KBM-7 (cell line): ENCODE measurements at regions not wholly inside any gene's neighbourhood (a gene's known extent, or its start where the extent isn't known, plus 50 kb on each side); places are given as distances from the start of the nearest gene placed in this dataset.
"Not testable (repeated sequence)": the region's sequence is repeated elsewhere in the genome, so short reads cannot be mapped to it uniquely, and the experiment has no call there.

ENCODE experiments used
- DNase-seq: peaks from one replicate; pipeline ENCODE4 v3.0.0-alpha.2; 2015
- in situ Hi-C: fragments of 300-500 bp; cut with MboI; formaldehyde crosslinking; loops from 2 replicates; pipeline ENCODE4 v1.14.3; 2020; ENCODE audit warnings: low sequenced_read_pairs, low pct_unique_long_range_greater_than_20kb, mixed read lengths

DNA sequence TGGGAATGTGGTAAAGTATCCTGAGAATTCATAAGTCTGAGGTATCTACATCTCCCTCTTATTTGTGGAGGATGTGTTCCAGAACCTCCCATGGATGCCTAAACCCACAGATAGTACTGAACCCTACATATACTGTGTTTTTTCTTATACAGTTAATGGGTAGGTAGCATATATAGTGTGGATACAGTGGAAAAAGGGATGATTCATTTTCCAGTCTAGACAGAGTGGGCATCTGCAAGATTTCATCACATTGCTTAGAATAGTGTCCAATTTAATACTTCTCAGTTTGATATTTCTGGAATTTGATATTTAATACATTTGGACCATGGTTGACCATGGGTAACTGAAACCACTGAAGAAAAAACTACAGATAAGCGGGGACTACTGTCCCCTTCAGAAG, 155.0 kb upstream of the ANKRD50 start:
- DNase-seq: no peak
- in situ Hi-C loops: no loop called here

DNA sequence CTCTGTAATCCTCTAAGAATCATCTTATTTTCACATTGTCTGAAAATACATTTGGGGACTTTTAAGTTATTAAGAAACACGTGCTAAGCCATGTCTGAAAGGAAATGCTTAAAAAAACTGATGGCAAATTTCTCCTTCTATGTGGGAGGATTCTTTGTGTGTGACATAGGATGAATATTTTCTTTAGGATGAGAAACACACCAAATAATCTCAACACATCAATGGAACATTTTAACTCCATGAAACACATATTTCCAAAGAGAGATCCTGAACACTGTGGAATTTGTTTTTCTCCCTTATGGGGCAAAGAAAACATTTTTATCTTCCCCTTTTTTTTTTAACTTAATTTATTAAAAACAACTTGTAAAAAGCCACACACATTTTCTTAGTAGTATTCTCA, 153.8 kb upstream of the ANKRD50 start:
- no peak for DNase-seq
- in situ Hi-C loops: no loop called here

DNA sequence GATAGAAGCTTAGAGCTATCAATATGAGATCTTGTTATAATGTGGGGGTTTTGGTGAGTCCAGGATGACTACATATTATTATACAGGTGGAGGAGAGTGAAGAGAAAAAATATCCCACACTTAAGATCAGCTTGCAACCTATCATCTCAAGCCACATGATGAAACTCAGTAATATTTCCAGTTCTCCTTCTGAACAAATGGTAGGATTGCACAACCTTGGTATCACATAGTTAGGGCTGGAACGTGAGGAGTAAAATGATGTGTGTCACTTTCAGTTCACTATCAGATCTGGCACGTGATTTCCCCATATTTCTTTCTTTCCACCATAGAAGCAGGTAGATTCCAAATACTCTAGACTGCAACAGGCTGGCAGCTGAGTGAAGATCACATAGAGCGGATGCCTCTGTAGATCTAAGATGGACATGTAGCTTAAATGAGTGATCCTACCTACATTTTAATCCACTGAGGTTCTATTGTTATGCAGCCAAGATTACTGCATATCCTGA, 150.6 kb upstream of the ANKRD50 start:
- in situ Hi-C loops: no loop called here
- no peak for DNase-seq

DNA sequence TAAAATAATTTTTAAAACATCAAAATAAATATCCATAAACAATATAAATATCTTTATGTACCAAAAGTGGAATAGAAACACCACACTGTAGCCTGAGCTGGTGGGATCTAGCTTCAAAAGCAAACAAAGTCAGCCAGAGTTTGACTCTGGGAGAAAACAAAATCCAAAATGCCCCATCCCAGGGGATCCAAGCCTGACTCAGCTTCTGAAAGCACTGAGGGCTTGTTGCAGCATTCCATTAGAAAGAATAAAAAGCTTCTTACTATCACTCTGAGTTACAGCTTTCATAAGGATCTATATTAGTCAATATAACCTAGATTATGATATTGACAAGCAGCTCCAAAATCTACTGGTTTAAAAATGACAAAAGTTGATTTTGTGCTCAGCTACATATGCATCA, 149.7 kb upstream of the ANKRD50 start:
- in situ Hi-C loops: no loop called here
- DNase-seq: no peak

DNA sequence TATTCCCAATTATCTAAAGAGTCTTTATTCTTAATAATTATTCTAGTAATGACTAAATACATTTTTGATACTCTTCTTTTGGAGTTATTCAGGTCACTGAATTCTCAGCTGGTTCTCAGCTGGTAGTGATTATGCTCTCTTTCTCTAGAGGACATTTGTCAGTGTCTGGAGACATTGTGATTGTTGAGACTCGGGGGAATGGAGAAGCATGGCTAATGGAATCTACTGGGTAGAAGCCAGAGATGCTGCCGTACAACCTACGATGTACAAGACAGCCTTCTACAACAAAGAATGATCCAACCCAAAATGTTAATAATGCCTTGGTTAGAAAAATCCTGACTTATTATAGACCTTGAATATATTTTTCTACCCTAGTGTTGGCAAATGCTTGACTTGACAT, 149.2 kb upstream of the ANKRD50 start:
- no peak for DNase-seq
- in situ Hi-C loops: no loop called here

DNA sequence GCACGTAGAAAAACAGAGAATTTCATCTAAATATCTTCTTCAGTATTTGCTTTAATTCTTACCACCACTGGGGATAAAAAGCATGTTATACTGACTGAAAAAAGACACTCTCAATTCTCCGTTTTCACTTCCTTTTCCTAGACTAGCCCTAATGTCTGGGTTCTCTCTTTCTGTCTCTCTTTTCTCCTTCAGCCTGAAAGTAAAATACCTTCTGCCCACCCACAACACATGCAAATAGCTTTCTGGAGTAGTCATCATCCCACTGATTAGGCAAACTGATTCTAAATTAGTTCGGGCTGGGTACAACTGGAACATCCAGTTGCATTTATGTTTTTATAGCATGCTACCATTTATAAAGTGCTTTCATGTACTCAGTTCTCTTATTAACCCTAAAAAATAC, 142.4 kb upstream of the ANKRD50 start:
- in situ Hi-C loops: no loop called here
- DNase-seq: no peak

DNA sequence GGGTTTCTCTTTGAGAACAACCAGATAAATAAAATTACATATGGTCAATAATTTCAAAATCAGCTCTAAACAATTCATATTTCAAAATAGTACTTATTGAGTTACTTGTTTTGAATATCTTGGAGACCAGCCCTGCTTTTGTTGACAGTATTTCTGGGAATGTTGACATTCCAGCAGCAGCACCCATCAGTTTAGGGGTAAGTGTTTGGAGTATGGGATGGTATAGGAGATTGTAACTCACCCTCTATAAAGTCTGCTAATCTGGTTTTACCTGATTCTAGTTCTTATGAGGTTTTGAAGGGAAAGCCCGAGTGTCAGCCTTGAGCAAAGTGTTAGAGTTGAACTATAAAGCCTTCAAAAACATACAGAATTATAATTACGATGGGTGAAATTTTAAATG, 139.2 kb upstream of the ANKRD50 start:
- in situ Hi-C loops: no loop called here

DNA sequence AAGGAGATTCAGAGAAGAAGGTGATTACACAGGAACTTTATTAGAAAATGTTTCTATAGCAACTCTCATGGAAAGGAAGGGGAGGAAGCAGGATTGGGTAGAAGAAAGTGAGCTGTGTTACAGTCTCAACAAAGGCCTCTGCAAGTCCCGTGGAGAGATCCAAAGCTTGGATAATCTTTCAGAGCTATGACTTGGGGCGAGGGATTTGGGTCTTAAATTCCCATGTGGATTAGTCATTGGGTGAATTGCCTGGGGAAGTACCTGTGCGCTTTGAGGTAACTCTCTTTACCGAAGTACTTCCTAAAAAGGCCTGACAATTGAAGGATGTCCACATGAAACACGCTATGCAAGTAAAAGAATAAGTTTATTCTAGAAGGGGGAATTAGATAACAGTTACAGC, 133.8 kb upstream of the ANKRD50 start:
- in situ Hi-C loops: no loop called here
- DNase-seq: no peak

More for the DNA sequence above, 139.2 kb upstream of the ANKRD50 start:
- no peak for DNase-seq

DNA sequence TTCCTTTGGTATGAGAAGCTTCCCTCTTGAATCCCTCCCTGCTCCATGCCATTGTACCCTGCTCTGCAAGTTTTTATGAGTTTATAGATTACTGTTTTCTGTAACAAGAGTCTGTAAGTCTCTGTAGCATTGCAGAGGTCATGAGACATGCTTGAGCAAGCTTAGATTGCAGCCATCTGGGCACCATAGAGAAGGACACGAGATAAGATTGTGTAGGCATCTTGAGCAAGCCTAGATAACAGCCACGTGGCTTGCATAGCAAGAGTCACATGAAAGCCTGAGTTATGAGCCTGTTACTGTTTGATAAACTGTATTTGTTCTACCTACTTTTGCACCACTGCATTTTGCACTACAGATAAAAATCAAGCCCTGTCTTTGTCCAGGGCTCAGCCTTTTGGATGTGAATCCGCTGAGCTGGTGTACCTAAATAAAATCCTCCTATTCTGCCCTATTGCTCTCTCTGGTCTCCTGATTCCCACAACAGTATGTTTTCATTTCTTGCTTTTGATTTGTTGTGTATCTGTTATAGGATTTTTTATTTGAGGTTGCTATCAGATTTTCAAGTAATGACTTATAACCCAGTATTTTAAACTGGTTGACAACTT, 127.4 kb upstream of the ANKRD50 start:
- no peak for DNase-seq
- in situ Hi-C loops: no loop called here

DNA sequence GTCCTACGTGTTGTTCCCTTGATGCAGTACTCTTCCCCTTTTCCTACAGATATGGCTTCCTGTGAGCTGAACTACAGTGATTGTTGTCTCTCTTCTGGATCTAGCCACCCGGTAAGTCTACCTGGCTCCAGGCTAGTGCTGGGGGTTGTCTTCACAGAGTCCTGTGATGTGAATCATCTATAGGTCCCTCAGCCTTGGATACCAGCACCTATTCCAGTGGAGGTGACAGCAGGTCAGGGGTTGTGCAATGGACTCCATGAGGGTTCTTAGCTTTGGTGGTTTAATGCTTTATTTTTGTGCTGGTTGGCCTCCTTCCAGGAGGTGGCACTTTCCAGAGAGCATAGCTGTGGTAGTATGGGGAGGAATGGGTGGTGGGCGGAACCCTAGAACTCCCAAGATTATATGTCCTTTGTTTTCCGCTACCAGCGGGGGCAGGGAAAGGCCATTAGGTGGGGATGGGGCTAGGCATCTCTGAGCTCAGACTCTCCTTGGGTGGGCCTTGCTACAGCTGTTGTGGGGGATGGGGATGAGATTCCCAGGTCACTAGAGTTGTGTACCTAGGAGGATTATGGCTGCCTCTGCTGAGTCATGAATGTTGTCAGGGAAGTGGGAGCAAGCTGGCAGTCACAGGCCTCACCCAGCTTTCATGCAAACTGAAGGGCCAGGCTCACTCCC, 121.4 kb upstream of the ANKRD50 start:
- in situ Hi-C loops: no loop called here

DNA sequence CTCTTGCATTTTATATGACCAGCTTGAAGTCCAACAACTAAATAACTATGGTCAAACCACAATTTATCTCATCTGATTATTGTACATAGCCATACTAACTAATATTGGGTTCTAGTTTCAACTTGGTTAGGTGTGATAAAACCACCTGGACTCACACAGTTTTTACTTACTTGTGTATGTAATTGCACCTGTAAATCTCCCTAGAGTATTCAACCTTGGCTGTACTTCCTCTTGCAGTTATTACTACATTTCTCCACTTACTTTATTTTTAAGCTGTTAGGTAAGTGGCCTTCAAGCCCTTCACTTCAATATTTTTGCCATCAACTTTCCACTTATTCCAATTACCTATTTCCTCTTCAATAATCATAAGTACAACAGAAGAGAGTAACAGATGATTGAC, 115.8 kb upstream of the ANKRD50 start:
- in situ Hi-C loops: no loop called here

More for the DNA sequence above, 121.4 kb upstream of the ANKRD50 start:
- no peak for DNase-seq

DNA sequence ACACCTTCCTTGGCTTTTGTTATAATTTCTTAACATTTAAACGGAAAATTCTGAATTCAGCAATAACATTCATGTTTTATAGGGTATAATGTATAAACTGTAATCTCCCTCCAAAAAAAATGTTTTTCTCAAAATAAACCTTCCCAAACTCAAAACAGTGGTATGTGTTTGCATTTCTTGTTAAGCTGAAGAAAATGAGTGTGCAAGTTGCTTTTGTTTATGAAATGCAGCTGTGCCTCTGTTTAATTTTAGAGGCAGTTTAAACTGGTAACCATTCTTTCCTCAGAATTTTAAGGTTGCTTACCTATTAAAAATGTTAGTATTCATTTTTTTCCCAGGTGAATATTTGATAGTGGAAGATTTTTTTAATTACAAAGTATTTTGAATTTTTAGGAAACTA, 105.0 kb upstream of the ANKRD50 start:
- in situ Hi-C loops: no loop called here
- no peak for DNase-seq

More for the DNA sequence above, 115.8 kb upstream of the ANKRD50 start:
- DNase-seq: no peak

DNA sequence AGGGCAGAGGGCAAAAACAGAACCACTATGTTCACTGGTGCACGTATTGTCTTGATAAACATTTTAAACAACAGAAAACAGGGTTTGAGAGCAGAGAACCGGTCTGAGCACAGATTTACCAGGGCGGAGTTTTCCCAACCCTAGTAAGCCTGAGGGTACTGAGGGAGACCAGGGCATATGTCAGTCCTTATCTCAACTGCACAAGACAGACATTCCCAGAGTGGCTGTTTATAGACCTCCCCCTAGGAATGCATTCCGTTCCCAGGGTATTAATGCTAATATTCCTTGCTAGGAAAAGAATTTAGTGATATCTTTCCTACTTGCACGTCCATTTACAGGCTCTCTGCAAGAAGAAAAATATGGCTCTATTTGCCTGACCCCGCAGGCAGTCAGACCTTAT, 99.7 kb upstream of the ANKRD50 start:
- in situ Hi-C loops, DNase-seq: not testable (repeated sequence)

DNA sequence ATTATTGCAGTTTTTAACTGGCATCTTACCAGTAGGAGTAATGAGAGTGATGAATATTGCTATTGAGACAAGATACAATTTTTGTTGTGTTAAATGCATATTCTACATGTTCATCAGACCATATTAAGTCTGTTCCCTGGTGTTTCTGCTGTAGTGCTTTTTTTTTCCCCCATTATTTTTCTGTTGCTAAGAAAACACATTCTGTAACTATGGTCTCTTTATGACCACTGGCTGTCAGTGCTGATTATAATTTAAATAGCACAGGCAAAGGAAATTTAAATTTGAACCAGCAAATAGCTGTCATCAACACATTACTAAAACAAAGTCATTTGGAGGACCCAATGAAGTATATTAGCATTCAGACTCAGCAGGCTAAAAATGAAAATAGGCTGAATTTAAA, 98.3 kb upstream of the ANKRD50 start:
- DNase-seq: no peak

DNA sequence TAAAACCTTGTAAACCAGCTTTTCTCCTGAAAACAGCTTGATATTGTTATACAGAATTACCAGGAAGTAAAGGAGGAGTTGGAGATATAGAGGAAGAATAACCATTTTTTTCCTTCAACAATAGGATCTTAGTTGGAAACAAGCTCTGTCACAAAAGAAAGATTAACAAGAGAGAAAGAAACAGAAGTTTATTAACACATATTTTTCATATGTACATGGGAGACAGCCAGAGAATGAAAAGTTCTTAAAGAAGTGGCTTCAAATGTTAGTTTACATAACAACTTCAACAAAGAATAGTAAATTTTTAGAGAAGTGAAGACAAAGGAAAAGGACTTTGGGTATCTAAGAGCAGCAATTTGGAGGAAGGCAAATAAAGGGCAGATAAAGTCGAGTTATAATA, 94.9 kb upstream of the ANKRD50 start:
- DNase-seq: no peak
- in situ Hi-C loops: no loop called here

More for the DNA sequence above, 98.3 kb upstream of the ANKRD50 start:
- in situ Hi-C loops: no loop called here

DNA sequence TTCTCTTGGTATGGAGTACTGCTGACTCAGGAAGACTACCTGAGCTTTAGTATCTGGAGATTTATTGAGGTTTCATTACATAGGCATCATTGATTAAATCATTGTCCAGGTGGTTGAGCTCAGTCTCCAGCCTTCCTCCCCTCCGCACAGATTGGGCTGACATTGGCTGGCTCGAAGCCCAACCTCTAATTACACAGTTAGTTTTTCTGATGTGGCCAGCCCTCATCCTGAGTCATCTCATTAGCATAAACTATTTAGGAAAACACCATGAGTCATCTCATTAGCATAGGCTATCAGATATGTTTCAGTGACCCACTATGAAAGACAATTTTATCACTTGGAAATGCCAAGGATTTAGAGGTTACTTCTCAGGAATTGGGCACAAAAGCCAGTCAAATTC, 93.9 kb upstream of the ANKRD50 start:
- in situ Hi-C loops: no loop called here
- no peak for DNase-seq

DNA sequence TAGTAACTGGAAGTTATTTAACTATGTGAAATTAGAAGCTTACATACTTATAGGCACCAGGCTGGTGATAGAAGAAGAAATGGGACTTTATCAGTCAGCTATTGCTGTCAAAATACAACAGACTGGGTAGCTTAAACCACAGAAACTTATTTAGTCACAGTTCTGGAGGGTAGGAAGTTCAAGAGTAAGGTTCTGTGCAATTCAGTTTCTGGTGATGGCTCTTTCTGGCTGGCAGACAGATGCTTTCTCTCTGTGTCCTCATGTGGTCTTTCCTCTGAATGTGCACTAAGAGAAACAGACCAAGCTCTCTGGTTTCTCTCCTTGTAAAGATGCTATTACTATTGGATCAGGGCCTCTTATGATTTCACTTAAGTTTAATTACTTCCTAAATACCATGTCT, 92.1 kb upstream of the ANKRD50 start:
- no peak for DNase-seq
- in situ Hi-C loops: no loop called here

DNA sequence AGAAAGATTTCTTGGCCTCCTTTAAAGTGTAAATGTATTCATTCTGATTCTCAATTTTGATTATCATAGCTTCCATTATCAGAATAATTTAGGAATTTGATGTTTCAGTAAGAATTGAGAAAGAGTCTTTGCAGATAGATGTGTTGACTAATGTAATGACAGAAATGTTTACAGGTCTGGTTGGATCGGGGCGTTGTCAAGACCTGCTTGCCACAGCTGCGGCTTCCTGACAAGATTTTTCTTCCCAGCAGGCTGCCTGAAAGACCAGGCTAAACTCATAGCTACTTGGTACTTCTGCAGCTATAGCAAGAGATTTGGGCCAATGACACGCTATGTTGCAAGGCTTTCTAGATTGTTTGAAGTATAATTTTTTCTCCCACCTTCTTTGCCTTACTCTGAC, 91.5 kb upstream of the ANKRD50 start:
- DNase-seq: no peak
- in situ Hi-C loops: no loop called here

DNA sequence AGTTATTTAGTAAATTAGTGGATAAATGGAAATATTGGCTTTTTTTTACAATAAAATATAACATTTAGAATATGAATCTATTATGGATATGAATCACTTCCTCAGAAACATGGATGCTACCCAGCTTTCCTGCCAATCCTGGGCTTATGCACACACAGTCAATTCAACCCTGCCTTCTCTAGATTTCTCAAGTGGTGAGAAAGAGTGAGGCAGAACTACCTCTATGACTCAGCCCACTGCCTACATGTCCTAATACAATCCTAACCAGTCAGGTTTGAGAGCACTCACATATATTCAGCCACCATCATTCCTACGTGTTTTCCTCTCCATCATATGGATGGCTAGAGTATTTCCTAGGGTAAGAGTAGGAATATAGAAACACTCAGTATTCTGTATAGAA, 91.1 kb upstream of the ANKRD50 start:
- in situ Hi-C loops: no loop called here
- DNase-seq: no peak

DNA sequence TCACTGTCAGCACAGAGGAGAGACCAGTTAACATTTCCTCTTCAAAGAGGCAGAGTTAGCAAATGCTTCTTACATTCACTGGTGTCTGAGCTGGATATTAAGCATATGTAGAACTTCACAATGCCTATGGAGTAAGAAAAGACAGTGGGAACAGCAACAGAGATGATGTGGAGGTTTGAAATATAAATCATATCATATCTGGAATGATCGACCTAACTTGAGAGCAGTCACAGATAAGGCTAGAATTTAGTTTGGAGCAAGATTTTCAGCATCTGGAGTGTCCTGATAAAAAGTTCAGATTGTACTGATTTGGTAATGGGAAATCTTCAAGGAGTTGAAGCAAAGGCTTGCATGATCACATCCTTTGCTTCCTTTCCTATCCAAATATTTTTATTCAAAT, 90.5 kb upstream of the ANKRD50 start:
- in situ Hi-C loops: no loop called here
- no peak for DNase-seq

DNA sequence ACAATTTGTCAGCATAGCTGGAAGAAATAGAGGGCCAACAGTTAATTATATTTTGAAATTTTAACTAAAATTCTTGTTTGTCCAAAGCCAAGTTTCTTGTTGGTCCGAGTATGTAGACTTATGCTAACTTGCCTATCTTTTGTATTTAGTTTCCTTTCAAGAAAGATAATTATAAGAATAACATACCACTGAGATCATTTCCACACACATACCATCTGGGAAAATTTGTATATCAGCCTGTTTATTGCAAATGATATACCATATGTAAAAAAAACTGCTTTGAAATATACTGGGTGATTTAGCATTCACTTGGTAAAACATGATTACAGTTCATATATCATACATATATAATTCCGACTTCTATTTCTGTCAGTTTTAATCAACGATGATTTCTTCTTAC, 84.7 kb upstream of the ANKRD50 start:
- no peak for DNase-seq
- in situ Hi-C loops: no loop called here
